GM08714 (cell line): ENCODE measurements at regions not wholly inside any gene's neighbourhood (a gene's known extent, or its start where the extent isn't known, plus 50 kb on each side); places are given as distances from the start of the nearest gene placed in this dataset.

Experiments used
- H3K4me3 ChIP-seq: fragments of 200-500 bp; sonication (Bioruptor generic); 2 replicates; pipeline ENCODE4 v1.5.1; 2014; ENCODE audit warnings: mild to moderate bottlenecking, low read length, inconsistent platforms
- ZNF274 ChIP-seq: IDR thresholded peaks from 2 replicates; pipeline ENCODE4 v1.6.1; 2012; ENCODE audit warnings: mild to moderate bottlenecking, low read depth, low read length

DNA sequence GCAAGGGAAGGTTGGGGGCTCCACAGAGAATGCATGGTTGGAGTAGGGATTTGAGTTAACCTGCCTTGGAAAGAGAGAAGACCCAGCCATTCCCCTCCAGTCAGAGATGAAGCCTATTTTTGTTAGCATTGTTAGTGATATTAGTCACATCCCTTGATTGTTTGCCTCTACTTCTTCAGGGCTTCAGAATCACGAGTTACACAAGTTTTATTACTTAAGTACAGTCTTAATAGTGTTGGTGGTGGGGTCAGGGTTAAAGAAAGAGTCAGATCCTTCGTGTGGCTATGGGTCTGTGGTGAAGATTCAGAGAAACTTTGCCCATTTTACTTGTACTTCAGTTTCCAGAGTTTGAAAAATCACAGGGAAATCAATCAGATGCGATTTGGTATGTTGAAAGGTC is 363.1 kb downstream of the LRIG3 start:
- TF ChIP-seq ZNF274, result no peak
- H3K4me3 ChIP-seq, result no peak overlapping the region

DNA sequence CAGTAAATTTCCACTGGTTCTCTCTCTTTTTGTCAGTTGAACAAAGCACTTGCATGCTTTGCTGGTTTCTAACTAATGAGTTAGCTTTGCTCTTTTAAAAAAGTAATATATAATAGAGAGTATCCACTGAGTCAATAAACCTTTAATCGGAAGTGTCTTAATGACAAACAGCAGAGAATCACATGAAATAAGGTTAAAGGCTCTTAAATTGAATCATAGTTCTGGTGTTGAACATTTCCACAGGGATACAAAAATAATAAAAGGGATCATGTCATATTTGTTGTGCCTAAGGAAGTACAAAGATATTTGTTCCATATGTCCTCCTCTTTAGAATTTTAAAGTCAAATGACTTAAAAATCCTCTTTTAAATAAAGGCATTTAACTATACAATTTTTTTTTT is 362.6 kb downstream of the LRIG3 start:
- H3K4me3 ChIP-seq, result no peak overlapping the region
- TF ChIP-seq ZNF274, result no peak

DNA sequence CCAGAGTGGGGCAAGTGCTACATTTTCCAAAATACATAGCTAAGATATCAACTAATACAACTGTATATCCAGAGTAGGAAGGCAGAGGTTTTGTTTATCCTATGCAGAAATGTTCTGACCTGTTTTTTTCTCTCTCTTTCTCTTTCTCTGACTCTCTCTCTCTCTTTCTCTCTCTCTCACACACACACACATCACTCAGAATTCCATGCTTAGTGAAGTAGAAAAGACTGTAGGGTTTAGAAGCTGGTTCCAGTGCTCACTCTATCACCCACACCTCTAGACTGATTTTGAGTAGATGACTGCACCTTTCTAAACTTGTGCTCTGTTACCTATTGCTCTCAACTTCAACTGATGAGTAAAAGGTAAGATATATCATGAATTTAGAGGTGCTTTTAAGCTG is 356.7 kb downstream of the LRIG3 start:
- TF ChIP-seq ZNF274, result no peak
- no peak overlapping the region for H3K4me3 ChIP-seq

DNA sequence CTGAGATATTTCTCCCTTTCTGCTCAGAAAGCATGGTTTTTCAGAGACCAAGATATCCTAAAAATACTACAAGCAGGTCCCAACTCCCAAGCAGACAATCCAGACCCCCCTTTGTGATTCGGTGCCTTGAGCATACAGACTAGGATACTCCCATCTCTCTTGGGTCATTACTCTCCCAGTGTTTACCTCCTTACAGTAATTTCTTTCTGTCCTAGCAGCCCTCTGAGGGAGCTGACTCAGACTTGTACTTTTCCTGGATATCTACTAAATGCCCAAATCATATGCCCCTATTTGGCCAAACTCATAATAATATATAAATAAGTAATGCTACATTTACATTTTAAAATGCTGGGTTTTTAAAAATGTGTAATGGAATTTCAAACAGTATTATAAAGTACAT is 355.6 kb downstream of the LRIG3 start:
- no peak for TF ChIP-seq ZNF274
- no peak overlapping the region for H3K4me3 ChIP-seq

DNA sequence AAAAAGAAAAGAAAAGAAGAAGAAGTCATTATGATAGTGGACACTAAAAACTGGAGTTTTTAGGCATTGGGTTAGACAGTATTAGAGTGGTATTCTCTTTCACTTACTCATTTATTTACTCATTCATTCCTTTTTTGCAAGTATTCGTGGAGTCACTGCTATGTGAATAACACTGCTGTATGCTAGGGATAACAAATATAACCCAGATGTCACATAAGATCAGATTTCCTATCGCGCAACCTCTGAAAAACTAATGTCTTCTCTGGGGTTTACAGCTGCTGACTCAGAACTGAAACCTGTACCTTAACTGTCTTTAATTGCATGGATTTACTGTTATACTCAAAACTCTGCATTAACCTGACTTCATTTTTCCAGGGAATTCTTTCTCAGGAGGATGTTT is 353.7 kb downstream of the LRIG3 start:
- no peak overlapping the region for H3K4me3 ChIP-seq
- no peak for TF ChIP-seq ZNF274

DNA sequence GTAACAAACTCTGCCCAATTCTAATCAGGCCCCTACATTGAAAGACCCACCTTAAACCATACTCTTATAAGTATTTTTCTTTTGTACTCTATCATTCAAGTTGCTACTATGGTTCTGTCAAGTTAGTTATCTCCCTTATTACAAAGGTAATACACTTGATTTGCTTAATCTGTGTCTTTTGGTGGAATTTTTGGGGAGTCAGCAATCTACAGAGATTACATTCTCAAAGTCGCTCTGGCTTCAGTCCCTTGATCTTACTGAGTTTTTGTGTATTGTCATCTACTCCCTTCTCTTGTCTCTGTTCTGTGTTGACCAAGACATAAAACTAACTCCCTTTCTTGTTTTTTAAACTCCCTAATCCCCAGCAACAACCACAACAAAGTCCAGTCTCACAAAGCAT is 353.1 kb downstream of the LRIG3 start:
- TF ChIP-seq ZNF274, result no peak
- H3K4me3 ChIP-seq, result no peak overlapping the region

DNA sequence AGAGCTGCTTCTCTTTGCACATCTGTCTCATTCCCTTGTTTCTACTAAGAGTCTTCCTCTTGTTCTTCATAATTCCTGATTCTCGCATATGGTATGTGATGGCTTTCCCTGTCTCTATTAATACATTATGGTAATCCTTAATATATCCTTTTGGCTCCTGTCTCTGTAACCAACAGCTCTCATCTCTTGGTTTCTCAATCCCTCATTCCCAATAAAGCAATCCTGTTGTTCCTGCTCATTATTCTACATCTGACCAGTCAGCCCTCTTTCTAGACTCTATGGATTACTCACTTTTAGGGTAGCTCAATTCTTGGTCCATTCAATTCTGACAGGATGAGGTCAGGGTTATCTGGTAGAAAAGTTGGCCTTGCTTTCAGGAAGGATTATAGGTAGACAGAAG is 349.9 kb downstream of the LRIG3 start:
- no peak for TF ChIP-seq ZNF274
- H3K4me3 ChIP-seq, result no peak overlapping the region

DNA sequence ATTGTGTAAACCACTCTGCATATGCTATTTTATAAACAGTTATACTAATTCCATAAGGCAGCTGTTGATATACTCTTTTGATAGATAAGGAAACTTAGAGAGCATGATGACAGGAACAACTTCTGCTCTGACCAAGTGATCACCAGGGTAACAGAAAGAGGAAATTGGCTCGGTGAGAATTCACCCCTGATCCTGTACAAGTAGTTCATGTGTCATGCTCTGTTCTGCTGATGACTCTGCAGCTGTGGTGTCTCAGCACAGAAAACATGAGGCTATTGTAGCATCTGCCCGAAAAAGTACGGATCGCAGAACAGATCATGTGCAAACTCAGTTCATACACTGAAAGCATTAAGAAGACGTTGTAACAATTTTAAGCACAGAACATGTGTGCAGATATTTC is 345.0 kb downstream of the LRIG3 start:
- H3K4me3 ChIP-seq, result no peak overlapping the region
- no peak for TF ChIP-seq ZNF274

DNA sequence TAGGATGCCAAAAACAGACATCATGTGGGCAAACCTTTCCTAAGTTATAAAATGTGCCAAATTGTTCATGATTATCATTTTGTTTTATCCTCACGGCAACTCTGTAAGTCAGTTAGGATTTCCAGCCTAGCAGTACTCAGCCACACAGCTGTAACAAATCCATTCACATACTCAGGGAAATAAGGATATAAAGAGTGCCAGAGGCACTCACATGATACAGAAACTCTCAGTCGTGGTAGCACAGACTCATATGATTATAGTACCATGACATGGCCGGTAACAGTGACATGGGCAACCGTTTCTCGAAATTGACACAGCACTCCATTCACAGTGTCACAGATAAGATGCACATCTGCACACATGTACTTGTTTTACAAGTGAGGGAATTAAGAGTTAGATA is 344.2 kb downstream of the LRIG3 start:
- no peak for TF ChIP-seq ZNF274
- H3K4me3 ChIP-seq, result no peak overlapping the region

DNA sequence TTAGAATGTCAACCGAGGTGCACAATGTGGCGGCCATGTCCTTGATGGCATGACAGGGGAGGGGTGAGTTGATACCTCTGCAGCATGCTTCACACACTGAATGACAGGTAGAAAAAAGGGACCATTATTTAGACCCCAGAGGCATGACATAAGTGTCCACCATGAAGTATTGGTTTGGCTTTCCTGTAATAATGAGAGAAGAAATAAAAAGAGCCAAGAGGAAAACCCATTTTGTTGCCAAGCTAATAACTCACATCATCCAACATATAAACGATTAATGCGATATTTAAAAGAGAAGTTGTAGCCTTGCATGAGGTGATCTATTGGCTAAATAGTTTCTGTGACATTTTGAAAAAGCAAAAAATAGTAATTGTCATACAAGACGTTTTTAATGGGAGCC is 343.4 kb downstream of the LRIG3 start:
- no peak for TF ChIP-seq ZNF274
- H3K4me3 ChIP-seq, result no peak overlapping the region

DNA sequence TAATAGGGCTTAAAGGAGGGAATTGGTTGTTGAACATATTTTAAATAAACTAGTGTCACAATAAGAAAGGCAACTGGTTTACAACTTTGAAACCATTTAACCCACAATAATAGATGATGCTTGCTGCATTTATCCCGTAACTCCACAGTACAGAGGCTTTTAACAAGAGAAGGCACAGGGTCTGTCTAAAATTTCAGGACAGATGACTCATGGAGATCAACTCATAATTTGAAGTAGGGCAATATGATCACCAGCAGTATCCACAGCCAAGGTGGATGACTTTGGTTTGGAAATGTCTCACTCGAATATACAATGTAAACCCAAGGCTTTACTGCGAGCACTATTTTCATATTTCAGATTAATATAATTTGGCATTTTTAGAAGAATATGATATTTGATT is 340.2 kb downstream of the LRIG3 start:
- no peak for TF ChIP-seq ZNF274
- H3K4me3 ChIP-seq, result no peak overlapping the region

DNA sequence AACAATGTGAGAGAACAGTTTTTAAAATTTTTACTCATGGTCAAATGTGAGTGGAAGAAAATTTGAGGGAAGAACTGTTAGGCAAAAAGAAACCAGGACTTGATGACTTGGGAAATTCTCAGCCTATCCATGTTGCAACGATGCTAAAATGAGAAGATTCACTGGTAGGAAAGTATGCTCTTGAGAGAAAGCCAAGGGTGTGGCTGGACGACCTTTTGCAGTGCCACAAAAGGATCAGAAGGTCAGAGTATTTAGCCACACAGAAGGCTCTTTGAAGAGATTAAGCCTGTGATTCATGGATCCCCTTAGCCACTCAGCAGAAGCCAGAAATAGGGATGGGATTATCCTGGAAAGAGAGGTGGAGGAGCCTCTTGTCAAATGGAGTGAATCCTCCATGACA is 336.8 kb downstream of the LRIG3 start:
- TF ChIP-seq ZNF274, result no peak
- no peak overlapping the region for H3K4me3 ChIP-seq

DNA sequence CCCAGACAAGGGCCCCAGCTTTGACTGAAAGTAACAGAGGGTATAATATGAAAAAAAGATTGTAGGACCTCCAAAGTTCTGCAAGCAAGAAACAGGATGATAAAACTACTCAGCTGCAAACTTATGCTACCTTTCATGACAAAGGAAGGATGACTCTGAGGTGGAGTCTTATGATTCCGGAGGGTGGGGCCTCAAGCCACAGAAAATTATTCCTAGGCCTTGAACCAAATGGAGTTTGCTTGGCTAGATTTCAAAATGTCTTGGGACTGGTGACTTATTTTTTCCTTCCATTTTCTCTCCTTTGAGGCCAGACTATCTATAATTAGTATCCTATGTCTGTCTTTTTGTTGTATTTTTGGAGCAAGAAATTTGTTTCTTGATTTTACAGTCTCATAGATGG is 336.4 kb downstream of the LRIG3 start:
- no peak overlapping the region for H3K4me3 ChIP-seq
- TF ChIP-seq ZNF274, result no peak

DNA sequence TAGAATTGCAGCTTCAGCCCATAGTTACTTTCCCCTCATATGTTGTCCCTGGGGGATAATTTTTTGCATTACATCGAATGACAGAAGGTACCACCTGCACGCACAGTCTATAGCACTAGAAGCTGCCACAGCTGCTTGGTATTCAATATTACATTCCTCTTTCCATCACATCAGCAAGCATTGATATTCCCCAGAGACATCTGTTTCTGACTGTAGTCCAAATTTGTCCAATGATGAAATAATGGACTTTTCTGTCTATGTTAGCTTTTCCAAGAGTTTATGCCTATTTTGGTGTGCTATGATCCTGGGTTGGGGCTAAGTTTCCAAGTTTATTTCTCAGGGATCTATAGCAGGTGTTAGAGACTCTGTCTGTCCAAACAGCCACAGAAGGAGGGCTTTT is 335.4 kb downstream of the LRIG3 start:
- TF ChIP-seq ZNF274, result no peak
- H3K4me3 ChIP-seq, result no peak overlapping the region

DNA sequence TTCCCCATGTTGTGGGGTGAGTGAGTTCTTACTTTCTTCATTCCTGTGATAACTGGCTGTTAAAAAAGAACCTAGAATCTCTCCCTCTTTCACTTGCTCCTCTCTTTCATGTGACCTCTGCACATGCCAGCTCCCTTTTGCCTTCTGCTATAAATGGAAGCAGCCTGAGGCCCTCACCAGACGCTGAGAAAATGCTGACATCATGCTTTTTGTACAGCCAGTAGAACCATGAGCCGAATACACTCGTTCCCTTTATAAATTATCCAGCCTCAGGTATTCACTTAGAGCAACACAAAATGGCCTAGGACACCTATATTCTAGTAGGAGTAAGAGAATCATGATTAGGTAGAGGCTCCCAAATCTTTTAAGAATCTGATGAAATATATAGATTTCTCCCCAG is 333.5 kb downstream of the LRIG3 start:
- no peak for TF ChIP-seq ZNF274

DNA sequence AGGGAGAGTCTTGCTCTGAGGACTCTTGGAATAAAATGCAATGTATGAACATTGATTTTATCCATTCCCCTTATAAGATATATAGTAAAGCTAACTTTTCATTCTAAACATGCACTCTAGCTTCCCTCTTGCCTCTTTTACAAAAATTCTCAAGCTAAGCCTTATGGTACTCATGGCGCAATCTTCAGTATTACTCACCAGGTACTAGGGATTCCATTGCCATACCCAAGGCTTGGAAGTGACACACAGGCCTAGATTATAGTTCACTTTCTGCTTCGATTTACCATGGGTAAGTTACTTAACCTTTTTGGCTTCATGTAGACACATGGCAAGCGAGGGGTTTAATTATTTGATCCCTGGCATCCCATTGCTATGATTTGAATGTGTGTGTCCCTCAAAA is 331.5 kb downstream of the LRIG3 start:
- TF ChIP-seq ZNF274, result no peak
- no peak overlapping the region for H3K4me3 ChIP-seq

More for the DNA sequence above, 333.5 kb downstream of the LRIG3 start:
- H3K4me3 ChIP-seq, result no peak overlapping the region

DNA sequence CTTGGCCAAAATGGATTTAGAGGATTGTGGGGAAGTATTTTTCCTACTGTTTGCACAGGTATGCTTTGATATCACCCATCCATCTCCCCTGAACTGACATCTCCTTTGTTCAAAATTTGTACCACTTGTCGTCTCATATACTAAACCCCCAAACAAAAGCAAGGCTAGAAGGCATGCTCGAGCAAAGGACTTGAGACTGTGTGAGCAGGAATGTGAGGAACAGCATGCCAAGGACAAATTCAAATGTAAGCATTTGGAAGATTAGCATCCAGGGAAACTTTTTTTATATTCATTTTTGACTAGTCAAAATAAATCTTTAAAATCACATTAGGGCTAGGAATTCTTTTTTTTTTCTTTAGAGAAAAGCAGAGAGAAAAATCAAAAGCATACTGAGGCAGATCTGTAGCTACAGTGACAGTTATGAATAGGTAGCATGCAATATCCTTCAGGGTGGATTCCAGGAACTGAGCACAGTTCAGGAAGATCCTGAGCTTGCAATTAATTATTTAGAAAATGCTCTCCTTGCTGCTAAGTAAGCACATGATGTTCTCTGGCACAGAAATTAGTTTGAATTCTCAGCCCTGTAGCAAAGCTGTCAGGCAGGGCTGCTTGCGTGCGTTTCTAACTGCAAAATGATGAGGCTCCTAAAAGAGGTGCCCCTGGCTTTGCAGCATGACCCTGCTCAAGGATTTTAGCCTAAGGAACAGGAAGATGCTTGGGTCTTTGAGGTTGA is 327.7 kb downstream of the LRIG3 start:
- H3K4me3 ChIP-seq, result no peak overlapping the region
- no peak for TF ChIP-seq ZNF274
